ENCODE measurements at regions not wholly inside any gene's neighbourhood (a gene's known extent, or its start where the extent isn't known, plus 50 kb on each side); places are given as distances from the start of the nearest gene placed in this dataset.

DNA sequence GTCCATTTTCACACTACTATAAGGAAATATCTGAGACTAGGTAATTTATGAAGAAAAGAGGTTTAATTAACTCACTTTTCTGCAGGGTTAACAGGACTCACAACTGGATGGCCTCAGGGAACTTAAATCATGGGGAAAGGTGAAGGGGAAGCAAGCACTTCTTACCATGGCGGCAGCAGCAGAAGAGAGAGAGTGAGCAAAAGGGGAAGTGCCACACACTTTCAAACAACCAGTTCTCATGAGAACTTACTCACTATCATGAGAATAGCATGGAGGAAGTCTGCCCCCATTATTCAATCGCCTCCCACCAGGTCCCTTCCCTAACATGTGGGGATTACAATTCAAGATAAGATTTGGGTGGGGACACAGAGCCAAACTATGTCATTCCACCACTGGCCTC, 55.1 kb upstream of the NETO1 start:
- H3K9me3 ChIP-seq (ENCODE audit: insufficient read depth, low read depth, low read length), result peaks cover 12% of the 10 kb centered on the region; the same call in 1 of the 2 replicates
- no peak overlapping the region for H3K9ac ChIP-seq (ENCODE audit: low read depth, low read length, poor library complexity, severe bottlenecking)
- no peaks in the 10 kb centered on the region for H3K9me2 ChIP-seq (replicated peaks; ENCODE audit: low read depth, low read length)
- H3K4me2 ChIP-seq (ENCODE audit: low read depth, low read length, poor library complexity, severe bottlenecking), result no peak overlapping the region
- TF ChIP-seq, protein P1, sequence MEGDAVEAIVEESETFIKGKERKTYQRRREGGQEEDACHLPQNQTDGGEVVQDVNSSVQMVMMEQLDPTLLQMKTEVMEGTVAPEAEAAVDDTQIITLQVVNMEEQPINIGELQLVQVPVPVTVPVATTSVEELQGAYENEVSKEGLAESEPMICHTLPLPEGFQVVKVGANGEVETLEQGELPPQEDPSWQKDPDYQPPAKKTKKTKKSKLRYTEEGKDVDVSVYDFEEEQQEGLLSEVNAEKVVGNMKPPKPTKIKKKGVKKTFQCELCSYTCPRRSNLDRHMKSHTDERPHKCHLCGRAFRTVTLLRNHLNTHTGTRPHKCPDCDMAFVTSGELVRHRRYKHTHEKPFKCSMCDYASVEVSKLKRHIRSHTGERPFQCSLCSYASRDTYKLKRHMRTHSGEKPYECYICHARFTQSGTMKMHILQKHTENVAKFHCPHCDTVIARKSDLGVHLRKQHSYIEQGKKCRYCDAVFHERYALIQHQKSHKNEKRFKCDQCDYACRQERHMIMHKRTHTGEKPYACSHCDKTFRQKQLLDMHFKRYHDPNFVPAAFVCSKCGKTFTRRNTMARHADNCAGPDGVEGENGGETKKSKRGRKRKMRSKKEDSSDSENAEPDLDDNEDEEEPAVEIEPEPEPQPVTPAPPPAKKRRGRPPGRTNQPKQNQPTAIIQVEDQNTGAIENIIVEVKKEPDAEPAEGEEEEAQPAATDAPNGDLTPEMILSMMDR (conservative IDR thresholded peaks at IDR 0.05; ENCODE audit: low read length), result no peak
- no peak for TF ChIP-seq EZH2phosphoT487 (IDR thresholded peaks at IDR 0.05; ENCODE audit: borderline replicate concordance)
- no peaks in the 10 kb centered on the region for H3K79me2 ChIP-seq (ENCODE audit: insufficient read depth, low read length)
- no peak overlapping the region for H3K4me3 ChIP-seq (ENCODE audit: low read length, poor library complexity, severe bottlenecking)
- H4K20me1 ChIP-seq (ENCODE audit: insufficient read depth, low read length, poor library complexity, severe bottlenecking), result no peaks in the 10 kb centered on the region
- no peaks in the 10 kb centered on the region for H3K4me1 ChIP-seq (ENCODE audit: insufficient read depth, low read length, poor library complexity, severe bottlenecking)
- no peaks in the 10 kb centered on the region for H3F3A ChIP-seq (ENCODE audit: low read depth)
- no peaks in the 10 kb centered on the region for H3K27me3 ChIP-seq (ENCODE audit: insufficient read depth, low read length, poor library complexity, severe bottlenecking)
- H2AFZ ChIP-seq (ENCODE audit: low read length), result no peak overlapping the region
- no peaks in the 10 kb centered on the region for H3K36me3 ChIP-seq (ENCODE audit: insufficient read depth, low read length)

All from Loucy (cell line).